IPS-15b (cell line): ENCODE measurements at regions not wholly inside any gene's neighbourhood (a gene's known extent, or its start where the extent isn't known, plus 50 kb on each side); places are given as distances from the start of the nearest gene placed in this dataset.
"Not testable (repeated sequence)": the region's sequence is repeated elsewhere in the genome, so short reads cannot be mapped to it uniquely, and the experiment has no call there.

Experiments used
- H3K27me3 ChIP-seq: one replicate; pipeline ENCODE4 v1.6.1; 2013; ENCODE audit warnings: low read length; ENCODE audit not compliant: control insufficient read depth, insufficient read depth
- H3K36me3 ChIP-seq: one replicate; pipeline ENCODE4 v1.6.1; 2013; ENCODE audit warnings: low read length; ENCODE audit not compliant: control insufficient read depth, insufficient read depth
- H3K4me1 ChIP-seq: one replicate; pipeline ENCODE4 v1.6.1; 2013; ENCODE audit warnings: mild to moderate bottlenecking, low read length; ENCODE audit not compliant: control insufficient read depth, insufficient read depth
- H3K4me3 ChIP-seq: one replicate; pipeline ENCODE4 v1.5.1; 2013; ENCODE audit warnings: low read depth, low read length
- H3K9ac ChIP-seq: one replicate; pipeline ENCODE4 v1.6.1; 2013; ENCODE audit warnings: low read depth, mild to moderate bottlenecking, low read length
- H3K9me3 ChIP-seq: one replicate; pipeline ENCODE4 v1.6.1; 2013; ENCODE audit warnings: mild to moderate bottlenecking, low read length; ENCODE audit not compliant: control insufficient read depth, insufficient read depth

- H3K9me3 ChIP-seq, result no peaks in the 10 kb centered on the region
- H3K27me3 ChIP-seq, result no peaks in the 10 kb centered on the region
- no peak overlapping the region for H3K9ac ChIP-seq
- no peak overlapping the region for H3K4me3 ChIP-seq
- H3K4me1 ChIP-seq, result no peaks in the 10 kb centered on the region
- no peaks in the 10 kb centered on the region for H3K36me3 ChIP-seq
Measured at GRCh38 chr2:19631871-19632270, 269.9 kb downstream of the TTC32 start.

DNA sequence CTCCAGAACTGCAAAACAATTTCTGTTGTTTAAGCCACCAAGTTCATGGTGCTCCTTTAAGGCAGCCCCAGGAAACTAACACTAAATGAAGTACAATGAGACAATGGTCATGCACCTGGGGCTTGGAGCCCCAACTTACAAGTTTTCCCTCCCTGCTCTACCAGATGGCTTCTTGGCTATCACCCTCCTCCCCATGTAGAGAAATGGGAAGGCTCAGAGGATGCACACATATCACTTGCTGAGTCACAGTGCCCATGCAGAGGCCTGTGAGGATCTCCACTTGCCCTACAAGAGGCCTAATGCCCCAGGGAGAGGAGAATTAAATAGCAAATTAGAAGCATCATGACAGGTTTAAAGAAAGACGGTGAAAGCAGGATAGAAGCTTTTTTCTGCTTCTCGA, 270.9 kb downstream of the TTC32 start:
- Histone ChIP-seq H3K9ac (no peak overlapping the region), H3K36me3 (no peaks in the 10 kb centered on the region), H3K4me1 (no peaks in the 10 kb centered on the region), H3K27me3 (no peaks in the 10 kb centered on the region), H3K9me3 (no peaks in the 10 kb centered on the region), H3K4me3 (no peak overlapping the region)

GRCh38 chr2:19627359-19627758, 268.9 kb upstream of the OSR1 start:
- Histone ChIP-seq H3K36me3 (no peaks in the 10 kb centered on the region), H3K9me3 (no peaks in the 10 kb centered on the region), H3K4me1 (no peaks in the 10 kb centered on the region), H3K9ac (no peak overlapping the region), H3K4me3 (no peak overlapping the region), H3K27me3 (no peaks in the 10 kb centered on the region)

GRCh38 chr2:19623488-19623887, 265.1 kb upstream of the OSR1 start:
- H3K9ac ChIP-seq, result no peak overlapping the region
- no peak overlapping the region for H3K4me3 ChIP-seq
- no peaks in the 10 kb centered on the region for H3K36me3 ChIP-seq
- no peaks in the 10 kb centered on the region for H3K27me3 ChIP-seq
- no peaks in the 10 kb centered on the region for H3K9me3 ChIP-seq
- no peaks in the 10 kb centered on the region for H3K4me1 ChIP-seq

DNA sequence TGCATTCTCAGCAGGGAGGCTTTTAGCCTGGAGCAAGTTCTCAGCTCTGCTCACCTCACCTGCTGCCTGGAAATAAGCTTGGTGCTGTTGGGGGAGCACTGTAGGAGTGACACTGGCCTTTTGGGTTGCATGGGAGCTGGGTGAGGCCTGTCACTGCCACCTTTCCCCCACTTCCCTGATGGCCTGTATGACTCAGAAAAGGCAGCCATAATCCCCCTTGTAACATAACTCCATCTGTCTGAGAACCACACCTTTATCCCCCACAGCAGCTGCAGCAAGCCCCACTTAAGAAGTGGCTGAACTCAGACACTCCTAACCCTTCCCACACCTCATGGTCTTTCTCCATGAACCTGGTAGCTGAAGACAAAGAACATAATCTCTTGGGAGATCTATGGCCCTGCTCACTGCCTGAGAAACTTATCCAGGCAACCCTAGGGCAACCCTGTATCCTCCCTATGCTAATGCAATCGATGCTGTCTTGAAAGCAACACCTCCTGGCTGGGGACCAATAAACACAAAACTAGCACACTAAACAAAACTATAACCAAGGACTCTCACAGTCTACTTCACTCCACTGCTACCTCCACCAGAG, 258.9 kb upstream of the OSR1 start:
- Histone ChIP-seq H3K9ac (no peak overlapping the region), H3K36me3 (no peaks in the 10 kb centered on the region), H3K4me1 (no peaks in the 10 kb centered on the region), H3K4me3 (no peak overlapping the region), H3K9me3 (no peaks in the 10 kb centered on the region), H3K27me3 (no peaks in the 10 kb centered on the region)

DNA sequence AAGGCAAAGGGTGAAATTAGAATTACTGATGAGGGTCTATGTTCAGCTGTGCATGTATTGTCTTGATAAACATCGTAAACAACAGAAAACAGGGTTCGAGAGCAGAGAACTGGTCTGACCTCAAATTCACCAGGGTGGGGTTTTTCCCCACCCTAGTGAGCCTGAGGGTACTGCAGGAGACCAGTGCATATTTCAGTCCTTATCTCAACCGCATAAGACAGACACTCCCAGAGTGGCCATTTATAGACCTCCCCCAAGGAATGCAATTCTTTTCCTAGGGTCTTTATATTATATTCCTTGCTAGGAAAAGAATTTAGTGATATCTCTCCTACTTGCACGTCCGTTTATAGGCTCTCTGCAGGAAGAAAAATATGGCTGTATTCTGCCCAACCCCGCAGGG, 257.0 kb upstream of the OSR1 start:
- H3K9ac ChIP-seq, H3K27me3 ChIP-seq, H3K4me1 ChIP-seq, H3K4me3 ChIP-seq, H3K9me3 ChIP-seq, H3K36me3 ChIP-seq: not testable (repeated sequence)

DNA sequence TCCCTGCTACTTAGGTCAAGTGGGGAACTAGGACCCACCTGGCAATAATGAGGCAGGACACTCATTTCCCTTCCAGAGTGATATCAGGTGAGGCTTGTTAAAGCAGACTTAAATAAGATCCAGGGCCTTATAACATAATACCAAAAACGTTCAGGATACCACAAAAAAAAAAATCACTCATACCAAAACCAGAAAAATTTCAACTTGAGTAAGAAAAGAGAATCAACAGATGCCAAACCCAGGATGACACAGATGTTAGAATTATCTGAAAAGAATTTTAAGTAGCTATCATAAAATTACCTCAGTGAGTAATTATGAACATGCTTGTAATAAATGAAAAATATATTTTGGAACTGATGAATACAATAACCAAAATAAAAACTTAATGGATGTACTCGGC, 255.6 kb upstream of the OSR1 start:
- Histone ChIP-seq H3K4me1 (no peaks in the 10 kb centered on the region), H3K9me3 (no peaks in the 10 kb centered on the region), H3K4me3 (no peak overlapping the region), H3K9ac (no peak overlapping the region), H3K27me3 (no peaks in the 10 kb centered on the region), H3K36me3 (no peaks in the 10 kb centered on the region)

DNA sequence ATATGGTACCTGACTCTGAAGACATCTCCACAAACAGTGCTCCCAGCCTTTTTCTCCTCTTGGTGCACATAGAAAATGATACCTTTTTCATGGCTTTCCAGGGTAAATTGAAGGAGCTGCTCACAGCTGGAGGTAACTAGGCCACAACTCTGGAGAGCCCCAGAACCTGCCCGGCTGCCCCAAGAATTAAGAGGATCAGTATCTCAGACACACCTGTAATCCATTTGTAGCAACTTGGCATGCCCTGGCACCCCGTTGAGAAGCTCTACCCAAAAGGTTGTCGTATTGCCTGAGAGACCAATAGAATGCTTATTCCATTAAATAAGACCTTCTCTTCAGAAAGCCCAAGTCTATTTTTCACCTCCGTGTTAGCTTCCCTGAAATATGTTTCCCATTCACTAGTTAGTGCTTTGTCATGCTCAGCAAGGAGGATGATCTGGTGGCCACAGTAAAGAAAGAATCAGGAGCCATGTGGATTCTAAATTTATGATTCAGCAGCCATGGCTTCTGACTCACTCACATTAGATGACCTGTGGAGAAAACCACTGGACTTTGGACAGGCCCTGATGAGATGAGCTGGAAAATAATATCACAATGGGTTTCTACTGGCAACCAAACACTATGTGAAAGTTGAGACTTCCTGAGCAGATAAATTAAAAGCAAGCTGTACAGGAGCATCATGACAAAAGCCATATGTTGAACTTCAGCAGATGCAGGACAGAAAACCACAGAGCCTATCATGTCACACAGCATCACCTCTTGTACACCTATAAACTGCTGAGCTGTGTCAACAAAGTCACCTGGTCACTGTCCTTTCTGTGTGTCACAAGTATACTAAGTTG, 253.3 kb upstream of the OSR1 start:
- no peak overlapping the region for H3K9ac ChIP-seq
- H3K9me3 ChIP-seq, result no peaks in the 10 kb centered on the region
- no peaks in the 10 kb centered on the region for H3K4me1 ChIP-seq
- no peaks in the 10 kb centered on the region for H3K36me3 ChIP-seq
- no peak overlapping the region for H3K4me3 ChIP-seq
- no peaks in the 10 kb centered on the region for H3K27me3 ChIP-seq

DNA sequence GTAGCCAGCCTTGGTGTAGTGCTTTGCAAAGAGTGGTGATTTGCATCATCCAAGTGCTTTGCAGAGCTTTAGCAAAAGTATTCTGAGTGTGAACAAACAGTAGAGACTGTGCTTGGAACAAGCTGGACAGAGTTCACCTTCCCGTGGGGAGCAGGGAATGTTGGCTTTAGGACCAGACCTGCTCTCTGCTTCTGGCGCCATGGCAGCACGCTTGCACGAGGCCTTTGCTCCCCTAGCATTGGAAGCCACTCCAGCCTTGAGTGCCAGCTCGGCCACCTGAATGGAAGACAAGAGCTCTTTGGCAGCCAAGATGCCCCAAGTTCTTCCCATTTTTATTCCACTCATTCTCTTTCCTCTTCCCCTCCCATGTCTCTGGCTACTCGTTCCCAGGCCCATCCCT, 250.8 kb upstream of the OSR1 start:
- Histone ChIP-seq H3K9ac (no peak overlapping the region), H3K36me3 (no peaks in the 10 kb centered on the region), H3K27me3 (no peaks in the 10 kb centered on the region), H3K9me3 (no peaks in the 10 kb centered on the region), H3K4me3 (no peak overlapping the region), H3K4me1 (no peaks in the 10 kb centered on the region)

GRCh38 chr2:19607931-19608771, 249.7 kb upstream of the OSR1 start:
- H3K36me3 ChIP-seq, result no peaks in the 10 kb centered on the region
- no peak overlapping the region for H3K9ac ChIP-seq
- H3K4me1 ChIP-seq, result no peaks in the 10 kb centered on the region
- no peak overlapping the region for H3K4me3 ChIP-seq
- no peaks in the 10 kb centered on the region for H3K9me3 ChIP-seq
- H3K27me3 ChIP-seq, result no peaks in the 10 kb centered on the region

GRCh38 chr2:19607400-19607799, 249.0 kb upstream of the OSR1 start:
- Histone ChIP-seq H3K4me1 (no peaks in the 10 kb centered on the region), H3K36me3 (no peaks in the 10 kb centered on the region), H3K9ac (no peak overlapping the region), H3K4me3 (no peak overlapping the region), H3K9me3 (no peaks in the 10 kb centered on the region), H3K27me3 (no peaks in the 10 kb centered on the region)

- Histone ChIP-seq H3K36me3 (no peaks in the 10 kb centered on the region), H3K27me3 (no peaks in the 10 kb centered on the region), H3K4me1 (no peaks in the 10 kb centered on the region), H3K4me3 (no peak overlapping the region), H3K9me3 (no peaks in the 10 kb centered on the region), H3K9ac (no peak overlapping the region)
Measured at GRCh38 chr2:19600982-19601381, 242.6 kb upstream of the OSR1 start.
